ENCODE measurements at regions not wholly inside any gene's neighbourhood (a gene's known extent, or its start where the extent isn't known, plus 50 kb on each side); places are given as distances from the start of the nearest gene placed in this dataset.

GRCh38 chr13:104286566-104287290 lies 1220.5 kb upstream of the SLC10A2 start:
- no peak for DNase-seq (ENCODE audit: insufficient read length)
- no peak for FAIRE-seq
- TF ChIP-seq TAF1 (IDR thresholded peaks at IDR 0.05; ENCODE audit: borderline replicate concordance, low read depth, low read length) (no peak), POLR2AphosphoS5 (IDR thresholded peaks at IDR 0.05; ENCODE audit: low read depth, low read length) (no peak), POLR2A (IDR thresholded peaks at IDR 0.05; ENCODE audit: low read depth, low read length) (no peak)

- DNase-seq (ENCODE audit: insufficient read length) (no peak), FAIRE-seq (no peak)
- TF ChIP-seq POLR2AphosphoS5 (IDR thresholded peaks at IDR 0.05; ENCODE audit: low read depth, low read length) (no peak), TAF1 (IDR thresholded peaks at IDR 0.05; ENCODE audit: borderline replicate concordance, low read depth, low read length) (no peak), POLR2A (IDR thresholded peaks at IDR 0.05; ENCODE audit: low read depth, low read length) (no peak)
Observed at GRCh38 chr13:104281910-104282309, 1215.7 kb upstream of the SLC10A2 start.

GRCh38 chr13:104270731-104271130 lies 1204.5 kb upstream of the SLC10A2 start:
- no peak for FAIRE-seq
- TF ChIP-seq TAF1 (IDR thresholded peaks at IDR 0.05; ENCODE audit: borderline replicate concordance, low read depth, low read length) = no peak
- TF ChIP-seq POLR2AphosphoS5 (IDR thresholded peaks at IDR 0.05; ENCODE audit: low read depth, low read length) = no peak
- no peak for TF ChIP-seq POLR2A (IDR thresholded peaks at IDR 0.05; ENCODE audit: low read depth, low read length)
- no peak for DNase-seq (ENCODE audit: insufficient read length)

- FAIRE-seq (no peak), DNase-seq (ENCODE audit: insufficient read length) (no peak)
- TF ChIP-seq POLR2AphosphoS5 (IDR thresholded peaks at IDR 0.05; ENCODE audit: low read depth, low read length) (no peak), TAF1 (IDR thresholded peaks at IDR 0.05; ENCODE audit: borderline replicate concordance, low read depth, low read length) (no peak), POLR2A (IDR thresholded peaks at IDR 0.05; ENCODE audit: low read depth, low read length) (no peak)
Observed at GRCh38 chr13:104267206-104267811, 1201.1 kb upstream of the SLC10A2 start.

- DNase-seq (ENCODE audit: insufficient read length) (no peak), FAIRE-seq (no peak)
- TF ChIP-seq POLR2A (IDR thresholded peaks at IDR 0.05; ENCODE audit: low read depth, low read length) (no peak), POLR2AphosphoS5 (IDR thresholded peaks at IDR 0.05; ENCODE audit: low read depth, low read length) (no peak), TAF1 (IDR thresholded peaks at IDR 0.05; ENCODE audit: borderline replicate concordance, low read depth, low read length) (no peak)
Observed at GRCh38 chr13:104256701-104257100, 1190.5 kb upstream of the SLC10A2 start.

- TF ChIP-seq TAF1 (IDR thresholded peaks at IDR 0.05; ENCODE audit: borderline replicate concordance, low read depth, low read length) = no peak
- no peak for TF ChIP-seq POLR2A (IDR thresholded peaks at IDR 0.05; ENCODE audit: low read depth, low read length)
- no peak for TF ChIP-seq POLR2AphosphoS5 (IDR thresholded peaks at IDR 0.05; ENCODE audit: low read depth, low read length)
- no peak for DNase-seq (ENCODE audit: insufficient read length)
- FAIRE-seq = no peak
Observed at GRCh38 chr13:104253063-104253680, 1187.0 kb upstream of the SLC10A2 start.

- DNase-seq (ENCODE audit: insufficient read length) (no peak), FAIRE-seq (no peak)
- no peak for TF ChIP-seq POLR2AphosphoS5 (IDR thresholded peaks at IDR 0.05; ENCODE audit: low read depth, low read length)
- no peak for TF ChIP-seq TAF1 (IDR thresholded peaks at IDR 0.05; ENCODE audit: borderline replicate concordance, low read depth, low read length)
- no peak for TF ChIP-seq POLR2A (IDR thresholded peaks at IDR 0.05; ENCODE audit: low read depth, low read length)
Observed at GRCh38 chr13:104251931-104252330, 1185.7 kb upstream of the SLC10A2 start.

- DNase-seq (ENCODE audit: insufficient read length) (no peak), FAIRE-seq (no peak)
- no peak for TF ChIP-seq TAF1 (IDR thresholded peaks at IDR 0.05; ENCODE audit: borderline replicate concordance, low read depth, low read length)
- no peak for TF ChIP-seq POLR2AphosphoS5 (IDR thresholded peaks at IDR 0.05; ENCODE audit: low read depth, low read length)
- TF ChIP-seq POLR2A (IDR thresholded peaks at IDR 0.05; ENCODE audit: low read depth, low read length) = no peak
Observed at GRCh38 chr13:104246955-104247354, 1180.7 kb upstream of the SLC10A2 start.

- no peak for DNase-seq (ENCODE audit: insufficient read length)
Observed at GRCh38 chr13:104206450-104207044, 1140.3 kb upstream of the SLC10A2 start.

GRCh38 chr13:104204177-104204576 lies 1138.0 kb upstream of the SLC10A2 start:
- FAIRE-seq = peak; percentile 9
- no peak for DNase-seq (ENCODE audit: insufficient read length)
- TF ChIP-seq TAF1 (IDR thresholded peaks at IDR 0.05; ENCODE audit: borderline replicate concordance, low read depth, low read length) = no peak
- TF ChIP-seq POLR2A (IDR thresholded peaks at IDR 0.05; ENCODE audit: low read depth, low read length) = no peak
- TF ChIP-seq POLR2AphosphoS5 (IDR thresholded peaks at IDR 0.05; ENCODE audit: low read depth, low read length) = no peak

More at GRCh38 chr13:104206450-104207044, 1140.3 kb upstream of the SLC10A2 start:
- no peak for TF ChIP-seq POLR2AphosphoS5 (IDR thresholded peaks at IDR 0.05; ENCODE audit: low read depth, low read length)
- TF ChIP-seq POLR2A (IDR thresholded peaks at IDR 0.05; ENCODE audit: low read depth, low read length) = no peak
- no peak for TF ChIP-seq TAF1 (IDR thresholded peaks at IDR 0.05; ENCODE audit: borderline replicate concordance, low read depth, low read length)
- no peak for FAIRE-seq

GRCh38 chr13:104198801-104199200 lies 1132.6 kb upstream of the SLC10A2 start:
- TF ChIP-seq POLR2AphosphoS5 (IDR thresholded peaks at IDR 0.05; ENCODE audit: low read depth, low read length) (no peak), POLR2A (IDR thresholded peaks at IDR 0.05; ENCODE audit: low read depth, low read length) (no peak), TAF1 (IDR thresholded peaks at IDR 0.05; ENCODE audit: borderline replicate concordance, low read depth, low read length) (no peak)
- FAIRE-seq = no peak
- no peak for DNase-seq (ENCODE audit: insufficient read length)

All from GM12892 (cell line).